ENCODE measurements at regions not wholly inside any gene's neighbourhood (a gene's known extent, or its start where the extent isn't known, plus 50 kb on each side); places are given as distances from the start of the nearest gene placed in this dataset.

GRCh38 chr20:11266571-11266970, 592.8 kb upstream of the JAG1 start:
- H3K27me3 Mint-ChIP-seq, result no peaks in the 10 kb centered on the region
- intact Hi-C loops (cut with micrococcal nuclease), result no loop called here

GRCh38 chr20:11267131-11267761, 593.4 kb upstream of the JAG1 start:
- no peak for DNase-seq
- Mint-ChIP-seq H3K36me3 (ENCODE audit: low read depth) (no peaks in the 10 kb centered on the region), H3K27ac (no peak overlapping the region), H3K4me3 (no peak overlapping the region), H3K27me3 (no peaks in the 10 kb centered on the region), H3K4me1 (no peaks in the 10 kb centered on the region), H3K9me3 (no peaks in the 10 kb centered on the region)
- CTCF ChIA-PET, result no interaction called here
- ATAC-seq (ENCODE audit: low read depth), result no peak
- TF ChIP-seq, protein P1, sequence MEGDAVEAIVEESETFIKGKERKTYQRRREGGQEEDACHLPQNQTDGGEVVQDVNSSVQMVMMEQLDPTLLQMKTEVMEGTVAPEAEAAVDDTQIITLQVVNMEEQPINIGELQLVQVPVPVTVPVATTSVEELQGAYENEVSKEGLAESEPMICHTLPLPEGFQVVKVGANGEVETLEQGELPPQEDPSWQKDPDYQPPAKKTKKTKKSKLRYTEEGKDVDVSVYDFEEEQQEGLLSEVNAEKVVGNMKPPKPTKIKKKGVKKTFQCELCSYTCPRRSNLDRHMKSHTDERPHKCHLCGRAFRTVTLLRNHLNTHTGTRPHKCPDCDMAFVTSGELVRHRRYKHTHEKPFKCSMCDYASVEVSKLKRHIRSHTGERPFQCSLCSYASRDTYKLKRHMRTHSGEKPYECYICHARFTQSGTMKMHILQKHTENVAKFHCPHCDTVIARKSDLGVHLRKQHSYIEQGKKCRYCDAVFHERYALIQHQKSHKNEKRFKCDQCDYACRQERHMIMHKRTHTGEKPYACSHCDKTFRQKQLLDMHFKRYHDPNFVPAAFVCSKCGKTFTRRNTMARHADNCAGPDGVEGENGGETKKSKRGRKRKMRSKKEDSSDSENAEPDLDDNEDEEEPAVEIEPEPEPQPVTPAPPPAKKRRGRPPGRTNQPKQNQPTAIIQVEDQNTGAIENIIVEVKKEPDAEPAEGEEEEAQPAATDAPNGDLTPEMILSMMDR (IDR thresholded peaks at IDR 0.05), result no peak
- POLR2A ChIA-PET, result no interaction called here
- intact Hi-C loops (cut with micrococcal nuclease), result no loop called here

More at GRCh38 chr20:11266571-11266970, 592.8 kb upstream of the JAG1 start:
- ChIA-PET CTCF (no interaction called here), POLR2A (no interaction called here)
- TF ChIP-seq, protein P1 (IDR thresholded peaks at IDR 0.05), result no peak
- no peak for ATAC-seq (ENCODE audit: low read depth)
- Mint-ChIP-seq H3K36me3 (ENCODE audit: low read depth) (no peaks in the 10 kb centered on the region), H3K9me3 (no peaks in the 10 kb centered on the region), H3K4me3 (no peak overlapping the region), H3K27ac (no peak overlapping the region), H3K4me1 (no peaks in the 10 kb centered on the region)
- DNase-seq, result no peak

- ATAC-seq (ENCODE audit: low read depth) (no peak), DNase-seq (no peak)
- Mint-ChIP-seq H3K4me3 (no peak overlapping the region), H3K36me3 (ENCODE audit: low read depth) (no peaks in the 10 kb centered on the region), H3K27me3 (no peaks in the 10 kb centered on the region), H3K9me3 (no peaks in the 10 kb centered on the region), H3K4me1 (no peaks in the 10 kb centered on the region), H3K27ac (no peak overlapping the region)
- ChIA-PET POLR2A (no interaction called here), CTCF (no interaction called here)
- TF ChIP-seq, protein P1 (IDR thresholded peaks at IDR 0.05), result no peak
- intact Hi-C loops (cut with micrococcal nuclease), result no loop called here
These were observed 594.0 kb upstream of the JAG1 start for GRCh38 chr20:11267762-11268335.

DNA sequence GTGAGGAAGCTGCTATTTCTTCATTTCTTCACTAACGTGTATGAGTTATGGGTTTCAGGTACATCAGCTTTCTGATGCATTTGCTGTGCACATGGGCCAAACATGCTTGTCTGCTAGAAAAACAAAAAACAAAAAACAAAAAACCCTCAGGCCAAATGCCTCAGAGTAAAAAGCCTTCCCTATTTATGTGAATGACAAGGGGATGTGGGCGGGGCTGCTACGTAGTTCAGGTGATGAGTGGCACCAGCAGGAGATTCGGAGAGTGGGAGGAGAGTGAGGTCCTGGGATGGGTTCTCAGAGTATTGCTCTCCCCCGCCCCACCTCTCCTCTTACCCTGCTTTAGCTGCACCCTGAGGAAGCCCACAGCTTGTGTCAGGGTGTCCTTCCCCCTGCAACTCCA, 596.8 kb upstream of the JAG1 start:
- POLR2A ChIA-PET, result no interaction called here
- DNase-seq, result no peak
- no peaks in the 10 kb centered on the region for H3K36me3 Mint-ChIP-seq (ENCODE audit: low read depth)
- no peak for ATAC-seq (ENCODE audit: low read depth)
- H3K27ac Mint-ChIP-seq, result no peak overlapping the region
- no peaks in the 10 kb centered on the region for H3K9me3 Mint-ChIP-seq
- CTCF ChIA-PET, result no interaction called here
- H3K4me1 Mint-ChIP-seq, result no peaks in the 10 kb centered on the region
- H3K4me3 Mint-ChIP-seq, result no peak overlapping the region
- intact Hi-C loops (cut with micrococcal nuclease), result no loop called here
- no peaks in the 10 kb centered on the region for H3K27me3 Mint-ChIP-seq
- TF ChIP-seq, protein P1 (IDR thresholded peaks at IDR 0.05), result no peak

- Mint-ChIP-seq H3K27me3 (no peaks in the 10 kb centered on the region), H3K36me3 (ENCODE audit: low read depth) (no peaks in the 10 kb centered on the region), H3K4me3 (no peak overlapping the region), H3K27ac (no peak overlapping the region), H3K9me3 (no peaks in the 10 kb centered on the region), H3K4me1 (no peaks in the 10 kb centered on the region)
- DNase-seq (no peak), ATAC-seq (ENCODE audit: low read depth) (no peak)
- TF ChIP-seq, protein P1 (IDR thresholded peaks at IDR 0.05), result no peak
- POLR2A ChIA-PET, result no interaction called here
- intact Hi-C loops (cut with micrococcal nuclease), result no loop called here
- CTCF ChIA-PET, result no interaction called here
These were observed 597.5 kb upstream of the JAG1 start for GRCh38 chr20:11271319-11271718.

Data from activated B cell treated with CpG ODN at 0.5 μM for 24 hours (primary cell).